ENCODE measurements at regions not wholly inside any gene's neighbourhood (a gene's known extent, or its start where the extent isn't known, plus 50 kb on each side); places are given as distances from the start of the nearest gene placed in this dataset.

GRCh38 chr2:8394131-8394530 is 287.7 kb upstream of the ID2 start:
- POLR2A ChIA-PET: no interaction called here
- Mint-ChIP-seq H3K27me3 (ENCODE audit: insufficient read depth, unreplicated experiment) (no peaks in the 10 kb centered on the region), H3K36me3 (ENCODE audit: insufficient read depth, unreplicated experiment) (no peaks in the 10 kb centered on the region), H3K4me1 (ENCODE audit: low read depth, unreplicated experiment) (no peaks in the 10 kb centered on the region), H3K27ac (ENCODE audit: unreplicated experiment) (no peak overlapping the region), H3K4me3 (ENCODE audit: unreplicated experiment) (no peak overlapping the region), H3K9me3 (ENCODE audit: unreplicated experiment) (peaks cover 10% of the 10 kb centered on the region)
- 0 out of 2 replicates have a peak, but pooled peaks cover 2% of the 10 kb centered on the region for H3K4me1 ChIP-seq
- H3K4me3 ChIP-seq (ENCODE audit: low read depth, low read length): no peak overlapping the region
- intact Hi-C loops (cut with micrococcal nuclease; ENCODE audit: unreplicated experiment): no loop called here
- TF ChIP-seq CTCF (IDR thresholded peaks at IDR 0.05; ENCODE audit: insufficient read depth in 1 of 2, low read depth in 1 of 2, low read length in 1 of 2, severe bottlenecking in 1 of 2, unreplicated experiment in 1 of 2): no peak
- no peak for DNase-seq
- no peaks in the 10 kb centered on the region for H3K36me3 ChIP-seq (ENCODE audit: control insufficient read depth, insufficient read depth, low read length)
- H3K27me3 ChIP-seq (replicated peaks; ENCODE audit: control insufficient read depth, insufficient read depth, low read length): no peaks in the 10 kb centered on the region
- no TSS peak for BruUV-seq (replicated peaks)
- CTCF ChIA-PET: no interaction called here
- no peaks in the 10 kb centered on the region for H3K9me3 ChIP-seq

GRCh38 chr2:8394569-8395359 is 287.1 kb upstream of the ID2 start:
- Histone ChIP-seq H3K36me3 (ENCODE audit: control insufficient read depth, insufficient read depth, low read length) (no peaks in the 10 kb centered on the region), H3K4me3 (ENCODE audit: low read depth, low read length) (no peak overlapping the region), H3K27me3 (replicated peaks; ENCODE audit: control insufficient read depth, insufficient read depth, low read length) (no peaks in the 10 kb centered on the region), H3K9me3 (no peaks in the 10 kb centered on the region), H3K4me1 (no peaks in the 10 kb centered on the region)
- TF ChIP-seq CTCF (IDR thresholded peaks at IDR 0.05; ENCODE audit: insufficient read depth in 1 of 2, low read depth in 1 of 2, low read length in 1 of 2, severe bottlenecking in 1 of 2, unreplicated experiment in 1 of 2): no peak
- no peaks in the 10 kb centered on the region for H3K36me3 Mint-ChIP-seq (ENCODE audit: insufficient read depth, unreplicated experiment)
- intact Hi-C loops (cut with micrococcal nuclease; ENCODE audit: unreplicated experiment): no loop called here
- H3K27me3 Mint-ChIP-seq (ENCODE audit: insufficient read depth, unreplicated experiment): no peaks in the 10 kb centered on the region
- H3K4me1 Mint-ChIP-seq (ENCODE audit: low read depth, unreplicated experiment): no peaks in the 10 kb centered on the region
- BruUV-seq (replicated peaks): no TSS peak
- no peak overlapping the region for H3K27ac Mint-ChIP-seq (ENCODE audit: unreplicated experiment)
- ChIA-PET CTCF (interaction anchor here (0.6 kb wide), 1 partner anchor 233 kb away, joined by 5 read pairs; no protein-coding TSS in a partner anchor), POLR2A (no interaction called here)
- H3K9me3 Mint-ChIP-seq (ENCODE audit: unreplicated experiment): peaks cover 10% of the 10 kb centered on the region
- no peak overlapping the region for H3K4me3 Mint-ChIP-seq (ENCODE audit: unreplicated experiment)
- no peak for DNase-seq

GRCh38 chr2:8395718-8396117 is 286.1 kb upstream of the ID2 start:
- Histone ChIP-seq H3K4me1 (no peaks in the 10 kb centered on the region), H3K36me3 (ENCODE audit: control insufficient read depth, insufficient read depth, low read length) (no peaks in the 10 kb centered on the region), H3K9me3 (no peaks in the 10 kb centered on the region), H3K27me3 (replicated peaks; ENCODE audit: control insufficient read depth, insufficient read depth, low read length) (no peaks in the 10 kb centered on the region), H3K4me3 (ENCODE audit: low read depth, low read length) (no peak overlapping the region)
- BruUV-seq (replicated peaks): no TSS peak
- no peak overlapping the region for H3K27ac Mint-ChIP-seq (ENCODE audit: unreplicated experiment)
- TF ChIP-seq CTCF (IDR thresholded peaks at IDR 0.05; ENCODE audit: insufficient read depth in 1 of 2, low read depth in 1 of 2, low read length in 1 of 2, severe bottlenecking in 1 of 2, unreplicated experiment in 1 of 2): no peak
- no peaks in the 10 kb centered on the region for H3K36me3 Mint-ChIP-seq (ENCODE audit: insufficient read depth, unreplicated experiment)
- H3K4me3 Mint-ChIP-seq (ENCODE audit: unreplicated experiment): no peak overlapping the region
- H3K27me3 Mint-ChIP-seq (ENCODE audit: insufficient read depth, unreplicated experiment): no peaks in the 10 kb centered on the region
- ChIA-PET POLR2A (no interaction called here), CTCF (no interaction called here)
- no peak for DNase-seq
- intact Hi-C loops (cut with micrococcal nuclease; ENCODE audit: unreplicated experiment): no loop called here
- H3K4me1 Mint-ChIP-seq (ENCODE audit: low read depth, unreplicated experiment): no peaks in the 10 kb centered on the region
- H3K9me3 Mint-ChIP-seq (ENCODE audit: unreplicated experiment): peaks cover 10% of the 10 kb centered on the region

Measured in Caco-2 (cell line).